Fibroblast of mammary gland (primary cell): ENCODE measurements at regions not wholly inside any gene's neighbourhood (a gene's known extent, or its start where the extent isn't known, plus 50 kb on each side); places are given as distances from the start of the nearest gene placed in this dataset.

ENCODE experiments used
- DNase-seq: peaks from one replicate; pipeline ENCODE4 v3.0.0-alpha.2; 2010; ENCODE audit warnings: low read depth
- H3K4me3 ChIP-seq: 2 replicates; pipeline ENCODE4 v1.5.1; 2011; ENCODE audit warnings: low read depth, mild to moderate bottlenecking, low read length, moderate library complexity; ENCODE audit not compliant: control insufficient read depth
- CTCF ChIP-seq: conservative IDR thresholded peaks from 2 replicates; pipeline ENCODE4 v1.5.1; 2011; ENCODE audit warnings: low read depth, low read length, inconsistent platforms; ENCODE audit not compliant: control insufficient read depth, insufficient read depth

GRCh38 chr3:102544741-102545140 lies 109.9 kb downstream of the ZPLD1 start:
- no peak for TF ChIP-seq CTCF

GRCh38 chr3:102545276-102545675 lies 110.5 kb downstream of the ZPLD1 start:
- H3K4me3 ChIP-seq = no peak overlapping the region
- TF ChIP-seq CTCF = no peak
- DNase-seq = no peak

More at GRCh38 chr3:102544741-102545140, 109.9 kb downstream of the ZPLD1 start:
- H3K4me3 ChIP-seq = no peak overlapping the region
- no peak for DNase-seq

- no peak overlapping the region for H3K4me3 ChIP-seq
- no peak for TF ChIP-seq CTCF
- no peak for DNase-seq
Observed at GRCh38 chr3:102553876-102554275, 119.1 kb downstream of the ZPLD1 start.

- no peak for TF ChIP-seq CTCF
- H3K4me3 ChIP-seq = no peak overlapping the region
- DNase-seq = no peak
Observed at GRCh38 chr3:102570511-102570910, 135.7 kb downstream of the ZPLD1 start.

- no peak for DNase-seq
- no peak for TF ChIP-seq CTCF
- H3K4me3 ChIP-seq = no peak overlapping the region
Observed at GRCh38 chr3:102571006-102571405, 136.2 kb downstream of the ZPLD1 start.

- no peak for TF ChIP-seq CTCF
- no peak for DNase-seq
- H3K4me3 ChIP-seq = no peak overlapping the region
Observed at GRCh38 chr3:102571720-102572384, 137.0 kb downstream of the ZPLD1 start.

GRCh38 chr3:102573483-102574028 lies 138.7 kb downstream of the ZPLD1 start:
- no peak for TF ChIP-seq CTCF
- no peak overlapping the region for H3K4me3 ChIP-seq
- no peak for DNase-seq
